ENCODE measurements at regions not wholly inside any gene's neighbourhood (a gene's known extent, or its start where the extent isn't known, plus 50 kb on each side); places are given as distances from the start of the nearest gene placed in this dataset.

DNA sequence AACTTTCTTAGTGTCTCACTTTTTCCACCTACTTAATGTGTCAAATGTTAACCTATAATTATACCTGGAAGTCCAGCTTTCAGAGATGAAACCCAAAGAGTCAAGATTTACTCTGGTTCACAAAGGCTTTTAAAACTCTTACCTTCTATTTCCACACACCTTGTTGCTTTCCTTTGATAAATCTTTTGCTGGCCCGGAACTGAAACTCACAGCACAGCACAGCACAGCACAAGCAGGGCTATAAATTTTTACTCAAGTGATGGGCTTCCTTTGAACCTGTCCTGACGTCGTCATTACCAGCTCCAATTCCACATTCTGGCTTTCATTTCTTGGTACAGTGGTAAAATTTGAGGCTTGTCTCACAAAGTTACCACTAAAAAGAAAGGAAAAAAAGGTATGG lies 861.0 kb downstream of the SORCS3 start:
- Histone ChIP-seq H3K9me1 (ENCODE audit: insufficient read depth, low read length) (no peaks in the 10 kb centered on the region), H3K4me3 (ENCODE audit: insufficient read depth, low read depth, low read length) (no peak overlapping the region), H4K5ac (ENCODE audit: low read depth, low read length) (no peak overlapping the region), H2AK9ac (replicated peaks; ENCODE audit: low read depth, low read length, poor library complexity) (no peak overlapping the region), H3K9ac (ENCODE audit: low read depth, low read length) (no peak overlapping the region), H4K20me1 (ENCODE audit: insufficient read depth, low read length) (no peaks in the 10 kb centered on the region), H3K23ac (ENCODE audit: low read depth, low read length) (no peak overlapping the region), H3K9me3 (ENCODE audit: control insufficient read depth, insufficient read depth, low read length) (peaks cover 2% of the 10 kb centered on the region), H4K91ac (ENCODE audit: insufficient read depth, low read depth, low read length) (no peak overlapping the region), H3K36me3 (ENCODE audit: control insufficient read depth, insufficient read depth, low read length) (no peaks in the 10 kb centered on the region), H2BK15ac (ENCODE audit: low read depth, low read length) (no peak overlapping the region), H3K27ac (ENCODE audit: insufficient read depth, low read length) (no peak overlapping the region), H2BK120ac (ENCODE audit: low read depth, low read length) (no peak overlapping the region), H2AK5ac (ENCODE audit: low read depth, low read length) (no peak overlapping the region), H3K56ac (ENCODE audit: extremely low read depth, insufficient read depth, low read length) (no peak overlapping the region), H3K4ac (ENCODE audit: low read depth, low read length) (no peak overlapping the region), H3K79me1 (ENCODE audit: low read depth in 1 of 2, low read length in 2 of 2) (no peaks in the 10 kb centered on the region), H2AFZ (replicated peaks; ENCODE audit: low read length, poor library complexity) (no peak overlapping the region), H3K18ac (ENCODE audit: low read depth, low read length) (no peak overlapping the region), H3K4me1 (ENCODE audit: control insufficient read depth, insufficient read depth, low read length) (no peaks in the 10 kb centered on the region), H4K8ac (ENCODE audit: low read depth in 2 of 2, low read length in 2 of 2) (no peak overlapping the region), H3K4me2 (ENCODE audit: low read depth, low read length) (no peak overlapping the region), H2BK20ac (ENCODE audit: low read depth, low read length) (no peak overlapping the region), H2BK5ac (ENCODE audit: low read depth, low read length, poor library complexity, severe bottlenecking) (no peak overlapping the region), H3K14ac (replicated peaks; ENCODE audit: low read depth, low read length) (no peak overlapping the region), H3K27me3 (ENCODE audit: control insufficient read depth, insufficient read depth, low read length) (no peaks in the 10 kb centered on the region)
- intact Hi-C loops (cut with micrococcal nuclease) (no loop called here), in situ Hi-C loops (cut with MboI; ENCODE audit: low sequenced_read_pairs) (no loop called here), dilution Hi-C loops (cut with HindIII; ENCODE audit: low sequenced_read_pairs, unreplicated experiment) (no loop called here)
- DNase-seq (no peak), ATAC-seq (ENCODE audit: low read depth) (no peak)
- no CpG with 5 or more reads among the region's 3 CpGs for WGBS, 2 experiments (ENCODE audit: extremely low coverage in 2 of 2, insufficient read length in 1 of 2)
- no TSS peak for BruUV-seq (replicated peaks)
- ChIA-PET POLR2A (ENCODE audit: unreplicated experiment) (no interaction called here), CTCF (no interaction called here)
- TF ChIP-seq, protein P1, sequence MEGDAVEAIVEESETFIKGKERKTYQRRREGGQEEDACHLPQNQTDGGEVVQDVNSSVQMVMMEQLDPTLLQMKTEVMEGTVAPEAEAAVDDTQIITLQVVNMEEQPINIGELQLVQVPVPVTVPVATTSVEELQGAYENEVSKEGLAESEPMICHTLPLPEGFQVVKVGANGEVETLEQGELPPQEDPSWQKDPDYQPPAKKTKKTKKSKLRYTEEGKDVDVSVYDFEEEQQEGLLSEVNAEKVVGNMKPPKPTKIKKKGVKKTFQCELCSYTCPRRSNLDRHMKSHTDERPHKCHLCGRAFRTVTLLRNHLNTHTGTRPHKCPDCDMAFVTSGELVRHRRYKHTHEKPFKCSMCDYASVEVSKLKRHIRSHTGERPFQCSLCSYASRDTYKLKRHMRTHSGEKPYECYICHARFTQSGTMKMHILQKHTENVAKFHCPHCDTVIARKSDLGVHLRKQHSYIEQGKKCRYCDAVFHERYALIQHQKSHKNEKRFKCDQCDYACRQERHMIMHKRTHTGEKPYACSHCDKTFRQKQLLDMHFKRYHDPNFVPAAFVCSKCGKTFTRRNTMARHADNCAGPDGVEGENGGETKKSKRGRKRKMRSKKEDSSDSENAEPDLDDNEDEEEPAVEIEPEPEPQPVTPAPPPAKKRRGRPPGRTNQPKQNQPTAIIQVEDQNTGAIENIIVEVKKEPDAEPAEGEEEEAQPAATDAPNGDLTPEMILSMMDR (conservative IDR thresholded peaks at IDR 0.05; ENCODE audit: low read depth, low read length) = no peak
- TF ChIP-seq CHD1 (IDR thresholded peaks at IDR 0.05; ENCODE audit: low read depth, low read length) (no peak), NFE2L2 (IDR thresholded peaks at IDR 0.05; ENCODE audit: low read depth, low read length) (no peak), RFX5 (IDR thresholded peaks at IDR 0.05; ENCODE audit: low read depth, low read length) (no peak), RAD21 (IDR thresholded peaks at IDR 0.05; ENCODE audit: low read length) (no peak), FOS (IDR thresholded peaks at IDR 0.05; ENCODE audit: low read depth, low read length) (no peak), MAZ (IDR thresholded peaks at IDR 0.05; ENCODE audit: borderline replicate concordance, low read depth, low read length) (no peak)
- TF ChIP-seq, protein P2, sequence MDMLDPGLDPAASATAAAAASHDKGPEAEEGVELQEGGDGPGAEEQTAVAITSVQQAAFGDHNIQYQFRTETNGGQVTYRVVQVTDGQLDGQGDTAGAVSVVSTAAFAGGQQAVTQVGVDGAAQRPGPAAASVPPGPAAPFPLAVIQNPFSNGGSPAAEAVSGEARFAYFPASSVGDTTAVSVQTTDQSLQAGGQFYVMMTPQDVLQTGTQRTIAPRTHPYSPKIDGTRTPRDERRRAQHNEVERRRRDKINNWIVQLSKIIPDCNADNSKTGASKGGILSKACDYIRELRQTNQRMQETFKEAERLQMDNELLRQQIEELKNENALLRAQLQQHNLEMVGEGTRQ (IDR thresholded peaks at IDR 0.05; ENCODE audit: low read depth, low read length) = no peak
